HG03565 (cell line): ENCODE measurements at regions not wholly inside any gene's neighbourhood (a gene's known extent, or its start where the extent isn't known, plus 50 kb on each side); places are given as distances from the start of the nearest gene placed in this dataset.
"Not testable (repeated sequence)": the region's sequence is repeated elsewhere in the genome, so short reads cannot be mapped to it uniquely, and the experiment has no call there.

Source experiments
- ATAC-seq: cut with Tn5 transposase; IDR thresholded peaks from one replicate; pipeline ENCODE4 v1.9.1; 2021; ENCODE audit warnings: mild to moderate bottlenecking, moderate library complexity; ENCODE audit not compliant: unreplicated experiment

- no peak for ATAC-seq
These were observed 1513.3 kb downstream of the FAM181B start for GRCh38 chr11:81220146-81220895.

DNA sequence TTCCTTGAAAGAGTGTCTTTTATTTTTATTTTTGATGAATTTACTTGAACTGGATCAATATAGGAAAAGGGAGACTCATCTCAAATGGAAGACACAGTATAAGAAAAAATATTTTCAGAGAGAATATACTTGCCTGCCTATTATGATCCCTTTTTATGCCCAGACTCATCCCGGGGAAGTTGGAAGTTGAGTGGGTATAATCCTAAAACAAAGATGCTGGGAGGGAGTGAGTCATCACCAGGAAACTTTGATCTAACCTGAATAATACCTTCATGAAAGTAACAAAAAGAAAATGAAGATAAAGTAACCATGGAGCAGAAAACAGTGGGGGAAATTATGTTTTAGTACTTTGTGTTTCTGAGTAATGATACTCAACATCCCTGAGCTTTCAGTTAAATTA is 1514.0 kb downstream of the FAM181B start:
- no peak for ATAC-seq

DNA sequence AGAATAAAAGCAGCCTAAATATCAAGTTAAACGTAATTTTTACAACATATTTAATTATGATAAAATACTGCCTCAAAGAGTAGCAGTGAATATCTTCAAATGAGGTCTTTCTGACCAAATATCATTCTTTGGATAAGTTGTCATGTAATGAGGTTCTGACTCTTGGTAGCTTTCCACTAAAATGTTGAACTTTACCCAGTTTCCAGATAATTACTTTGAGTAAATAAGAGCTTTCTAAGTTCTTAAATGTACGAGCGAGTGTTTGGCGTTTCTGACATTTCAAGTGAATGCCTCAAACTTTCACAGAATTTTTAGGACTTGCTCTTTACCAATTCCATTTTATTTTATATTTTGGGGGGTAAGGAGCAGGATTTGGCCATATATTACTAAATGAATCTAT is 1515.2 kb downstream of the FAM181B start:
- ATAC-seq = no peak

DNA sequence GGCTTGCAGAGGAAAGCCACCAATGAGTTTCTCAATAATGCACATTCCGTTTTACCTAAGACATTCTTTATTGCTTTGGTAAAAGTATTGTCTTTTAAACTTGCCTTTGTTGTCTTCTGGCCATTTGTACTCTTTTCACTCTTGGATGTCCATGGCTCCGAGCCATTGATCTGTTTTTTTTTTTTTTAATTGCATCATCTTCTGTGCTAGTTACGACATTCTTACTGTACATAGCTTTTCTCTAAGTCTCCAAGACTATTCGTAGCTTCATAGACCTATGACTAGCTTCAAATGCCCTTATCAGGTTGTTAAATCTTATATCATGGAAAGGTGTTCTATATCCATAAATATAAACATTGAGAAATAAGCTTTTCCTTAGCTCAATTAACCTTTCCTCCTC is 1522.6 kb downstream of the FAM181B start:
- ATAC-seq = no peak

DNA sequence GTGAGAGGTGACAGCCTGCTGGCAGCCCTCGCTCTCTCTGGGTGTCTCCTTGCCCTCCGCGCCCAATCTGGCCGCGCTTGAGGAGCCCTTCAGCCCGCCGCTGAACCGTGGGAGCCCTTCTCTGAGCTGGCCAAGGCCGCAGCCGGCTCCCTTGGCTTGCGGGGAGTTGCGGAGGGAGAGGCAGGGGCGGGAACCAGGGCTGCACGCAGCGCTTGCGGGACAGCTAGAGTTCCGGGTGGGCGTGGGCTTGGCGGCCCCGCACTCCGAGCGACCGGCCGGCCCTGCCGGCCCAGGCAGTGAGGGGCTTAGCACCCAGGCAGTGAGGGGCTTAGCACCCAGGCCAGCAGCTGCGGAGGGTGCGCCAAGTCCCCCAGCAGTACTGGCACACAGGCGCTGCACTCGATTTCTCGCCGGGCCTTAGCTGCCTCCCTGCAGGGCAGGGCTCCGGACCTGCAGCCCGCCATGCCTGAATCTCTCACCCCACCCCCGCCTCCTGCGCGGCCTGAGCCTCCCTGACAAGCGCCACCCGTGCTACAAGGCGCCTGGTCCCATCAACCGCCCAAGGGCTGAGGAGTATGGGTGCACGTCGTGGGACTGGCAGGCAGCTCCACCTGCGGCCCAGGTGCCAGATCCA is 1526.1 kb downstream of the FAM181B start:
- no peak for ATAC-seq

DNA sequence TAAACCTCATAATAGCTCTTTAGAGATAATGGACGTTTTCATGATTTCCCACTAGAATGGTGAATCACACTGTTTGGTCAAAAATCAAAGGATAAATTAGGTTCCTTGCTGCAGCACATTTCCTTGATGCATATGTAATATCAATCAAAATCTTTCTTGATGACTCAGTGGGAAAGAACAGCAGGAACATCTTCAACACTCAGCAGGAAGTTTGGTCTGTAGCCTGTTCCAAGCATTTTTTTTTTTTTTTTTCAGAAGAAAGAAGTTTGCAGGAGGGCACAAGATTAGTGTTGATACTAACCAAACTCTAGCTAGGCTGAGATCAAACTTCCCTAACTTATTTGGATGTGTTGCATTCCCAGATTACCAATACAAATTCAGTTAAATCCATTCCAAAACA is 1529.8 kb downstream of the FAM181B start:
- ATAC-seq = no peak

GRCh38 chr11:81197396-81197795 is 1536.3 kb downstream of the FAM181B start:
- no peak for ATAC-seq

DNA sequence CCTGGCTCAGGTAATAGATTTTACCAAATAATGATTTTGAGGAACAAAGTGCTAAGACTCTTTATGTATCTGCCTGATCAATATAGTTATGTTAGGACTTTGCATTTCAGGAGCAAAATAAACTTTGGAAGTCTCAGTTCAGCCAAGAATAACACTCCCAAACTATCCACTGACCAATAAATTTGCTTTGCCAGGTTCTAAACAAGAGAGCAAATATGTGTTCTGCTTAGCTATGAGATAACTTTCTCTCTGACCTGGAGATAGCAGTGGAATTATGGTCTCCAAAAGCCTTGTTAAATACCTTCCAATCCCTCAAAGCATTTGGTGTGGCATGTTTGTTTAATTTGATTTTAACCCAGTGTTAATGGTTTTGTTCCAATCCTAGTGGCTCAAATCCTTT is 1541.1 kb downstream of the FAM181B start:
- no peak for ATAC-seq

DNA sequence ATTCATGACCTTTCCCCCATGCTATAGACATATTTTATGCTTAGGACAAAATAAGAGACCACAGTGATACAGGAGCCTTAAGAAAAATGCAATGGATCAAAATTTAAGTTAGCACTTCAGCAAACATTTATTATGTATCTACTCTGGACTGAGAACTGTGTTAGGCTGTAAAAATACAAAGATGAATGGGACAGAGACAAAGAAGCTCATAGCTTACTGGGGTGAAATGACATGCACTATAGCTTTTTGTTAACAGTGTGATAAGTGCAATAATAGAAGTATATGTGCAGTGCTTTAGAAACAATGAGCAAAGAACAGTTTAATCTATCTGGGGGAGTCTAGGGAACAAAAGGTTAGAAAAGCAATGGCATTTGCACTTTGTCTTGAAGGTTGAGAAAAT is 1543.1 kb downstream of the FAM181B start:
- ATAC-seq = no peak

GRCh38 chr11:81187033-81187432 is 1546.6 kb downstream of the FAM181B start:
- ATAC-seq = not testable (repeated sequence)

DNA sequence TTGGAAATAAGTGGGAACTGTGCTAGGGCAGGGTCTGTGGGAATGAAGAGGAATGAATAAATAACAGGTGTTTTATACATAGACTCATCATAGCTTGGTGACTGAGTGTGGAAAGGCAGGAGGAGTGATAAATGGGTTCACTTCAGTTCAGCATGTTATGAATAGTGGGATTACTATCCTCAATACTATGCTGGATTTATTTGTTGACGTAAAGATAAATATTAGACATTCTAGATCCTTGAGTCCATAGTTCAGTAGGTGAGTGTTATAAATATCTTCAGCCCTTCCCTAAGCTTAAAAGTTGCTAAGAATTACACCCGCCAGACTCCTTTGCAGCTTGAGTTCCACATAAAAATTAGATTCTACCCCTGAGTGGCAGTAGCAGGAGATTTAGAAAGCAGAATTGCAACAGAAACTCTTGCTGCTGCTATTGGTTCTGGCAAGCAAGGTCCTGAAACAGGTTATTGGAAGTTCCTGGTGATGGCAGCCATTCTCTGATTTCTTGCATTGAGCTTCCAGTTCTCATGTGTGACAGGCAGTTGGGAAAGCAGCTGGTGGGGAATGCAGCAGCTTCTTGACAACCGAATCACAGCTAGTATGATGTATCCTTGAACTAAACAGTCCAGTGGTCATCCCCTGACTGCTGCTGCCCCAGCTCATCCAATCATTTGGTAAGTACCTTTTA is 1558.9 kb downstream of the FAM181B start:
- ATAC-seq = no peak

DNA sequence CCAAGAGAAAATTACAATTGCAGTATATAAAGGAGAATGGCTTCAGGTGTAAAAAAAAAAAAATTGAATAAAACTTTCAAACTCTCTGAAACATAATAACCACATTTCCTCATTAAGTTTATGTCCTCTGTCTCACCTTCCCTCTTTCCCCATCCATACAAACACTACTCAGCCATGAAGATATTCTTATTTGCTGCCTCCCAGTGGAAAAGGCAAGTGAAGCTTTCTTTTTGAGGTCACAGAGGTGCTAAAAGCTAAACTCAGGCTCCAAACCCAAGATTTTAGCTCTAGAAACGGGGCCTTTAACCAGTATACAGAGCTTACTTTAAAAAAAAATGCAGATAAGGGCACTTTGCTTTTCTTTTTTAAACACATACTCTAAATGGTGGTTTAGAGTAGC is 1568.5 kb downstream of the FAM181B start:
- ATAC-seq = no peak

DNA sequence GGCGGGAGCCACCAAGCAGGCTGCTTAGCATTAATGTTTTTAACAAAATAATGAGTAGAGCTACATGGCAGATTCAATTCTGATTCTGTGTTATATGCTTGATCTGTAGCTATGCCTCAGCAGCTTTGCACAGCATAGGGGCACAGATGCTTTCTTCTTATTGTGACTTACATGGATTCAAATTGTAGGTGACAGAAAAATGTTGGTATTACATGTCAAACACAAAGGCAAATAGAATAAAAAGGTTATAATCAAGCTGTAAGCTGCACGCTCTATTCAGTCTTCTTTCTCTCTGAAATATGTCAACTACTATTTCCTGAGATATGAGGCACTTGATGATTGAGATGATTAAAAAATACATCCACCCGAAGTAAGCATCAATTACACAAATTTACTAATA is 1573.8 kb downstream of the FAM181B start:
- ATAC-seq = no peak

DNA sequence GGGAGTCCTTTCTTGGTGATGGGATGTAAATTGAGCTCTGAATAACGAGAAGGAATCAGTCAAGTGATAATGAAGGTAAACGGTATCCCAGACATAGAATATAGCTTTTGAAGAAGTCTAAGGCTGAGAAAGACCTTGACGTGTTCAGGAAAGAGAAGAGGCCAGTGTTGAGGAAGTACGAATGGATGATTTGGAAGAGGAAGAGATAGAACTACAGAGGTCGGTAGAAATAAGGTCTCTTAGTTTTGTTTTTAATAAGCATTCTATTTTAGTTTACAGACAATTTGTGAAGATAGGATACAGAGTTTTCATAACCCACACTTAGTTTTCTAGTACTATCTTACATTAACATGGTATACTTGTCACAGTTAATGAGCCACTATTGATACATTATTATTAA is 1598.1 kb downstream of the FAM181B start:
- ATAC-seq = peak; percentile 50

- ATAC-seq = no peak
These were observed 1604.0 kb downstream of the FAM181B start for GRCh38 chr11:81129618-81130017.

- no peak for ATAC-seq
These were observed 1620.9 kb downstream of the FAM181B start for GRCh38 chr11:81112718-81113117.

- no peak for ATAC-seq
These were observed 1629.6 kb downstream of the FAM181B start for GRCh38 chr11:81104051-81104450.

- ATAC-seq = no peak
These were observed 1635.2 kb downstream of the FAM181B start for GRCh38 chr11:81098471-81098870.

GRCh38 chr11:81092522-81092921 is 1641.1 kb downstream of the FAM181B start:
- no peak for ATAC-seq

GRCh38 chr11:81089242-81089641 is 1644.4 kb downstream of the FAM181B start:
- ATAC-seq = no peak

- ATAC-seq = no peak
These were observed 1639.6 kb upstream of the TENM4 start for GRCh38 chr11:81080476-81080875.

DNA sequence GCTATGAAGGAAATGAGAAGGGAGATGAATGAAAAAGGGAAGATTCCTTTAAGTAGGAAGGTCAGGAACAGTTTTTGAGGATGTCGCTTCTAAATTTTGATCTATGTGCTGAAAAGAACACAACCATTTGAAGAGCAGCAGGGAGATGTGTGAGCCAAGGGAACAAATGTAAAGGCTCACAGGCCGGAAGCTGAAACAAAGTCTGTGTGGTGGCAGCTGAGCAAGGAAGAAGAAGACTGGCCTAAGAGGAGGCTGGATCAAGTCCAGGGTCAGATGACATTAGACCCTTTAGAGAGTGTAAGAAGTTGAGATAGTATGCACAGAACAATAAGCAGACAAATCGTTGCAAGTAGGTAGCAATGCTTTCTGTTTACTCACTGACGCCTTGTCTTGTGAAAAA is 1631.4 kb upstream of the TENM4 start:
- ATAC-seq = no peak
